KOPT-K1 (cell line): ENCODE measurements at regions not wholly inside any gene's neighbourhood (a gene's known extent, or its start where the extent isn't known, plus 50 kb on each side); places are given as distances from the start of the nearest gene placed in this dataset.

ENCODE experiments used
- H3K27ac ChIP-seq: fragments of 200-600 bp; sonication (generic); 2 replicates; pipeline ENCODE4 v1.5.1; 2016; ENCODE audit warnings: antibody characterized with exemption, mild to moderate bottlenecking, low read depth, low read length; ENCODE audit not compliant: poor library complexity, severe bottlenecking
- H3K36me3 ChIP-seq: fragments of 200-600 bp; sonication (generic); 2 replicates; pipeline ENCODE4 v1.5.1; 2017; ENCODE audit warnings: antibody characterized with exemption, mild to moderate bottlenecking, low read length, moderate library complexity; ENCODE audit not compliant: insufficient read depth
- H3K9me3 ChIP-seq: fragments of 200-600 bp; sonication (generic); 2 replicates; pipeline ENCODE4 v1.5.1; 2017; ENCODE audit warnings: antibody characterized with exemption, low read length, mild to moderate bottlenecking; ENCODE audit not compliant: insufficient read depth, poor library complexity, severe bottlenecking

- no peaks in the 10 kb centered on the region for H3K9me3 ChIP-seq
- H3K36me3 ChIP-seq = no peaks in the 10 kb centered on the region
- no peak overlapping the region for H3K27ac ChIP-seq
Observed at GRCh38 chr15:77557564-77557963, 75.1 kb downstream of the LINGO1 start.

DNA sequence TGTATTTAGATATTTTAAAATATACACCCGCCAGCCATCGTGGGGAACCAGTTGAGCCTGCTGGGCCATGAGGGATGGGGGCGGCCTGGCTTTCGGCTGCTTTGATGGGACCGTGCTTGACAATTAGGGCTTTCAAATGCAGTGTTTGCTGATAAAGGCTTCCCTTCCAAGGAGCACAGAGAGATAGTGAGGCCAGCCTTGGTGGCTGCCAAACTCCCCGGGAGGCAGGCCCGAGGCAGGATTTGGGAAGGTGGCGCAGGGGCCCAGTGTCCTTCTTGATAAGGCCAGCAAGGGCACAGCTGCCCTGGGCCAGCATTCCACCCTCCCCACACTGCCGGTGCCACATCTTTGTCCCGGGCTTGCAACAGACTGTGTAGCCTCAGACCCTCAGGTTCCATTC lies 75.6 kb downstream of the LINGO1 start:
- Histone ChIP-seq H3K27ac (no peak overlapping the region), H3K36me3 (no peaks in the 10 kb centered on the region), H3K9me3 (no peaks in the 10 kb centered on the region)

- Histone ChIP-seq H3K27ac (no peak overlapping the region), H3K9me3 (no peaks in the 10 kb centered on the region), H3K36me3 (no peaks in the 10 kb centered on the region)
Observed at GRCh38 chr15:77556622-77557021, 76.1 kb downstream of the LINGO1 start.

DNA sequence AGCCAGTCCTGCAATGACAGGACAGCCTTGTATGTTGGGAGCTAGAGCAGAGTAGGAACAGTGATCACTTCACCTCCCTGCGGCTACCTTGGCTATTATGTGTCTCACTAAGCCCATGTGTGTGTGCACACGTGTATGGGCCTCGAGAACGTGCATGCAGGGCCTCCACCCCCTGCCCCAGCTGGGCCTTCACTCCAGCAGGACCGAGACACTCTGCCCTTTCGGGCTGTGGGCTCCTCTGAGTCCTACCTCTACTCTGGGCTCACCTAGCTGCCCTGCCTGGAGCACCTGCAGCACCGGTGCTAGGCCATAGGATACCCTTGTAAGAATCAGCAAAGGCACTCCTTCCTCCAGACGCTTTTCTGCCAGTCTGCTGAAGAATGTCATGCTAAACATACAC lies 77.5 kb downstream of the LINGO1 start:
- H3K27ac ChIP-seq = no peak overlapping the region
- no peaks in the 10 kb centered on the region for H3K9me3 ChIP-seq
- no peaks in the 10 kb centered on the region for H3K36me3 ChIP-seq

DNA sequence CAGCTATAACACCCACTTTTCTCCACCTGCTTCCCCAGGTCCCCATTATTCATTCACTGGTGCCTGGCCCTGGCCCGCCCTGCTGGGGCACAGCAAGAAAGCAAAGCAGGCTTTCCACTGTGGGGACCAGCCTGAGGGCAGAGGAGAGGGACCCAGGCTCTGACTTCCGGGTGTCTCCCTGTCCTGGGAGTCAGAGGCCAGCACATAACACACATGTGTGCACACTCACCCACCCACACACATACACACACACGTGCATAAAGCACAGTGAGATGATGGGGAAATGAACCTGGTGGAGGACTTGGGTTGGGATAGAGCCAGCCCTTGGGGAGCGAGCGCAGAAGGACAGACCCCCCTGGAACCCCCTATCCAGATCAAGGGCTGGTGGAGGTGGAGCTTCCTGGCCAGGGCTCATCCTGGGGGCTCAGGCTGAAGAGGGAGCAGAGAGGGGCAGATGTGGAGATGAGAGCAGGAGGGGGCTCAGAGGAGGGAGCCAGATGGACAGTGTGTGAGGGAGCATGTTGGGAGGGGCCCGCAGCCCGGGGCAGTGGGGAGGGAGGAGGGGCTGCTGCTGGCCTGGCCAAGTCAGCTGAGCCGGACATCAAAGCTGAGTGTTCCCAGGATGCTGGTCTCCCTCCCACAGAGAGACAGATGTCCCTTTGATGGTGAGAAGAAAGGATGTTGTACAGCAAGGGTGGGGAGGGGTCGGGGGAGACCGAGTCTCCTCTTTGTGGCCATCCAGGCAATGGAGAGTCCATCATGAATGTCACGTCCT lies 78.2 kb downstream of the LINGO1 start:
- H3K27ac ChIP-seq = no peak overlapping the region
- no peaks in the 10 kb centered on the region for H3K36me3 ChIP-seq
- H3K9me3 ChIP-seq = no peaks in the 10 kb centered on the region

GRCh38 chr15:77553695-77554094 lies 79.0 kb downstream of the LINGO1 start:
- Histone ChIP-seq H3K27ac (no peak overlapping the region), H3K36me3 (no peaks in the 10 kb centered on the region), H3K9me3 (no peaks in the 10 kb centered on the region)

DNA sequence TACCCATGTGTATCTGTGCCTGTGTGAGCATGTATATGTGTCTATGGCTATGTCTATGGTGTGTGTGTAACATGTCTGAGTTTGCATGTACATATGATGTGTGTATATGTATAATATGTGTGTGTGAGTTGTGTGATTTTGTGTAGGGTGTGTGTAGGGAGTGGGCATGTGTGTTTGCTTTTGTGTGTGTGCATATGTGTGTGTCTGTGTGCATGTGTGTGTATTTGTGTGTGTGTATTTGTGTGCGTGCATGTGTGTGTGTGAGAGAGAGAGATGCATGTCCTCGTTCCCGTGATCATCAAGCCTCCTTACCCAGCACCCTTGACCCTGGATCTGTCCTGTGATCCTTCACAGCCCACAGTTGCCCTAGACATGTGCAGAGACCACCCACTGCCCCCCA lies 79.5 kb downstream of the LINGO1 start:
- no peaks in the 10 kb centered on the region for H3K9me3 ChIP-seq
- no peak overlapping the region for H3K27ac ChIP-seq
- H3K36me3 ChIP-seq = no peaks in the 10 kb centered on the region

- Histone ChIP-seq H3K27ac (no peak overlapping the region), H3K36me3 (no peaks in the 10 kb centered on the region), H3K9me3 (no peaks in the 10 kb centered on the region)
Observed at GRCh38 chr15:77552066-77552465, 80.6 kb downstream of the LINGO1 start.

DNA sequence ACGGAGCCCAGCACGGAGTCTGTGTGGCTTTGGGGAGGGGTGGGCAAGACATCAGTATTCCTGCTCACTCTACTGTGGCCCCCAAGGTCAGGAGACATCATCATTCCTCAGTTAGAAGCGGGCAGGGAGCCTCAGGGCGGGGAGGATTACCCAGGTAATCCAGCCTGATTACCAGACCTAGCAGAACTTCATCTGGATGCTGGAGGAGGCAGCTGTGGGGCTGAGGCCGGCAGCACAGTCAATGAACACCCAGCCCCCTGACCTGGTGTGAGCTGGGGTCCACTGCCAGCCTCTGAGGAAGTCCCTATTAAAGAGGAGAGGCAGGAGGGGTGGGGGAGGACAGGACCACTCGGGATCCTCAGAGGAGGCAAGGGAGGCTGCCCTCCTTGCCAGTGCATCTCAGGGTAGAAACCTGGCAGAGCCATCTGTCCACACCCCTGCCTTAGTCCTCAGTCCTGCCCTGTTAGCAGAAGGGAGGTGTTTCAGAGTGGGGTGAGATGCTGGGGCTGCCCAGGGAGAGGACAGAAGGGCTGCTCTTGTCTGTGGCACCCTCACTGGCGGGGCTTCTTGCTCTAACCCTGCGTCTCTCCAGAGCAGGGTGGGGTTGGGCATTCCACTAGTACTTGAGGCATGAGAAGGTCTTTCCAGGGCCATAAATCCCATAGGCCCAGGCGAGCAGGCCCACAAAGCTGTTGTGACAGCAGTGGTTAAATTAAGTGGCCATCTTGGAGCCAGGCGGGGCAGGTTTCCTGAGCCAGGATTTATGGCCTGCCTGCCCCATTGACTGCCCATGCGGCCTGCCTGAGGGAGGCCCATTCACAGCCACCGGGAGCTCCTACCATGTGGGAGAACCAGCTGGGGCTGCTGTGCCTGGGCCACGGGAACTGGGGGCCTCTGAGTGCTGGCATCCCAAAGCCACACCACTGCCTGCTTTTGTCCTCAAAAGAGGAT lies 82.1 kb downstream of the LINGO1 start:
- no peak overlapping the region for H3K27ac ChIP-seq
- no peaks in the 10 kb centered on the region for H3K9me3 ChIP-seq
- no peaks in the 10 kb centered on the region for H3K36me3 ChIP-seq

- Histone ChIP-seq H3K9me3 (no peaks in the 10 kb centered on the region), H3K36me3 (no peaks in the 10 kb centered on the region), H3K27ac (no peak overlapping the region)
Observed at GRCh38 chr15:77549576-77550288, 83.0 kb downstream of the LINGO1 start.

GRCh38 chr15:77548589-77549557 lies 83.8 kb downstream of the LINGO1 start:
- no peak overlapping the region for H3K27ac ChIP-seq
- H3K36me3 ChIP-seq = no peaks in the 10 kb centered on the region
- no peaks in the 10 kb centered on the region for H3K9me3 ChIP-seq

GRCh38 chr15:77547801-77548588 lies 84.7 kb downstream of the LINGO1 start:
- no peaks in the 10 kb centered on the region for H3K9me3 ChIP-seq
- no peak overlapping the region for H3K27ac ChIP-seq
- H3K36me3 ChIP-seq = no peaks in the 10 kb centered on the region

DNA sequence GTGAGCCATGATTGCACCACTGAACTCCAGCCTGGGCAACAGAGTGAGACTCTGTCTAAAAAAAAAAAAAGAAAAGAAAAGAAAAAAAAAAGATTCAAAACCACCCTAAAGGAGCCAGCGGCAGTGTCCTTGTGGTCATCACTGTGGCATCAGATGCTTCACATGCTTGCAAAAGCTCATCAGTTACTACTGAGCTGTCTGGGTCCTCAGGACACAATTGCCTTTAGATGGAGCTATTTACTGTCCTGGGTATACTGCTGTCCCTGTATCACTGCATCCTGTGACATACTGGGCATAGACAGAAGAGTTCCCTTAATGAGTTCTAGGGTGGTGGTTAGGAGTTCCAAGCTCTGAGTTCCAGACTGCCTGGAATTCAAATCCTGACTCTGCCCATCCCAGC lies 85.8 kb downstream of the LINGO1 start:
- Histone ChIP-seq H3K27ac (no peak overlapping the region), H3K36me3 (no peaks in the 10 kb centered on the region), H3K9me3 (no peaks in the 10 kb centered on the region)
